Neural crest cell (in vitro differentiated cells): ENCODE measurements at regions not wholly inside any gene's neighbourhood (a gene's known extent, or its start where the extent isn't known, plus 50 kb on each side); places are given as distances from the start of the nearest gene placed in this dataset.
"Not testable (repeated sequence)": the region's sequence is repeated elsewhere in the genome, so short reads cannot be mapped to it uniquely, and the experiment has no call there.

Source experiments
- DNase-seq: peaks from one replicate; pipeline ENCODE4 v3.0.0; 2021; ENCODE audit warnings: low read depth, mixed read lengths, low spot score
- H3K27ac Mint-ChIP-seq: one replicate; pipeline ENCODE4 v1.8.0; 2021; ENCODE audit warnings: mild to moderate bottlenecking, mixed read lengths; ENCODE audit not compliant: unreplicated experiment
- H3K27me3 Mint-ChIP-seq: 2 replicates; pipeline ENCODE4 v1.8.0; 2021; ENCODE audit warnings: low read depth, mild to moderate bottlenecking, mixed read lengths
- H3K36me3 Mint-ChIP-seq: 2 replicates; pipeline ENCODE4 v1.8.0; 2021; ENCODE audit warnings: low read depth, mild to moderate bottlenecking, mixed read lengths
- H3K4me1 Mint-ChIP-seq: 2 replicates; pipeline ENCODE4 v1.8.0; 2021; ENCODE audit warnings: mixed read lengths
- H3K4me3 Mint-ChIP-seq: one replicate; pipeline ENCODE4 v1.8.0; 2021; ENCODE audit warnings: mild to moderate bottlenecking, mixed read lengths
- H3K9me3 Mint-ChIP-seq: 2 replicates; pipeline ENCODE4 v1.8.0; 2021; ENCODE audit warnings: mixed read lengths
- TF ChIP-seq, protein P1 (sequence below): fragments of 200-600 bp; sonication (generic); conservative IDR thresholded peaks from 2 replicates; pipeline ENCODE4 v1.5.0; 2021; ENCODE audit warnings: antibody characterized with exemption, mild to moderate bottlenecking

DNA sequence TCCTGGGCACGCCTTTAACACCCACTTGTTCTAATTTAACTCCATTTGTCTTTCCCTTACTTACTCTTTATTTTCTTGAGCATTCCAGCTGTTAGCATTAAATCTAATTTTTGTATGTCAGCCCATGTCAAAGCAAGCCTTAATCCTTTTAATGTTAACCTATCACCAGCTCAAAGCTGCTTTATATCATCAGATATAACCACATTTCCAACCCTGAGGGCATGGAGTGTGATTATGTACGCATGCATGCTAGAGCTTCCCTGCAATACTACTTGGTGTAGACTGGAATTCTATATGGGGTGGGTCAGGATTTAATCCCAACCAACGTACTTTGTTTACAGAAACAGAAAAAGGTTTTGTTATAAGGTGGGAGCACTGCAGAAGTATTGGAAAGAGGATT, 139.4 kb upstream of the HMGN3 start:
- Mint-ChIP-seq H3K4me1 (peaks cover 10% of the 10 kb centered on the region), H3K27ac (no peak overlapping the region), H3K36me3 (peaks cover 2% of the 10 kb centered on the region), H3K4me3 (no peak overlapping the region), H3K27me3 (no peaks in the 10 kb centered on the region), H3K9me3 (no peaks in the 10 kb centered on the region)
- TF ChIP-seq, protein P1, sequence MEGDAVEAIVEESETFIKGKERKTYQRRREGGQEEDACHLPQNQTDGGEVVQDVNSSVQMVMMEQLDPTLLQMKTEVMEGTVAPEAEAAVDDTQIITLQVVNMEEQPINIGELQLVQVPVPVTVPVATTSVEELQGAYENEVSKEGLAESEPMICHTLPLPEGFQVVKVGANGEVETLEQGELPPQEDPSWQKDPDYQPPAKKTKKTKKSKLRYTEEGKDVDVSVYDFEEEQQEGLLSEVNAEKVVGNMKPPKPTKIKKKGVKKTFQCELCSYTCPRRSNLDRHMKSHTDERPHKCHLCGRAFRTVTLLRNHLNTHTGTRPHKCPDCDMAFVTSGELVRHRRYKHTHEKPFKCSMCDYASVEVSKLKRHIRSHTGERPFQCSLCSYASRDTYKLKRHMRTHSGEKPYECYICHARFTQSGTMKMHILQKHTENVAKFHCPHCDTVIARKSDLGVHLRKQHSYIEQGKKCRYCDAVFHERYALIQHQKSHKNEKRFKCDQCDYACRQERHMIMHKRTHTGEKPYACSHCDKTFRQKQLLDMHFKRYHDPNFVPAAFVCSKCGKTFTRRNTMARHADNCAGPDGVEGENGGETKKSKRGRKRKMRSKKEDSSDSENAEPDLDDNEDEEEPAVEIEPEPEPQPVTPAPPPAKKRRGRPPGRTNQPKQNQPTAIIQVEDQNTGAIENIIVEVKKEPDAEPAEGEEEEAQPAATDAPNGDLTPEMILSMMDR: no peak
- DNase-seq: no peak

DNA sequence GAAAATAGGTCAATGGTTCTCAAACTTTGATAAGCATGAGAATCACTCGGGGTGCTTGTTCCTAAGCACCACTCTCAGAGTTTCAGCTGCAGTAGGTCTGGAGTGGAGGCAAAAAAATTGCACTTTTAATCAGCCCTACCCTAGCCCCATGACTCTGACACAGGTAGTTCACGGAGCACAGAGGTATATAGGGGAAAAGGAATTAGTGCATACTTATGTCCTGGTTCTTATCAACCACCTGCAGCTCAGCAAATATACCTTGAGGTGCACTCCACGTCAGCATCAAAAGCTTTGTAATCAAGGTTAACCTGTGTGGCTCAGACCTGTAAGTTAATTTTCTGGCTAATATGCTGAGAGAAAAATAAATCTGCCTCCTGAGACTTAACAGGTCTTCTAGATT, 138.8 kb upstream of the HMGN3 start:
- peaks cover 2% of the 10 kb centered on the region for H3K36me3 Mint-ChIP-seq
- H3K9me3 Mint-ChIP-seq: no peaks in the 10 kb centered on the region
- no peak for DNase-seq
- H3K27ac Mint-ChIP-seq: no peak overlapping the region
- TF ChIP-seq, protein P1: no peak
- no peak overlapping the region for H3K4me3 Mint-ChIP-seq
- H3K4me1 Mint-ChIP-seq: peaks cover 8% of the 10 kb centered on the region
- no peaks in the 10 kb centered on the region for H3K27me3 Mint-ChIP-seq

DNA sequence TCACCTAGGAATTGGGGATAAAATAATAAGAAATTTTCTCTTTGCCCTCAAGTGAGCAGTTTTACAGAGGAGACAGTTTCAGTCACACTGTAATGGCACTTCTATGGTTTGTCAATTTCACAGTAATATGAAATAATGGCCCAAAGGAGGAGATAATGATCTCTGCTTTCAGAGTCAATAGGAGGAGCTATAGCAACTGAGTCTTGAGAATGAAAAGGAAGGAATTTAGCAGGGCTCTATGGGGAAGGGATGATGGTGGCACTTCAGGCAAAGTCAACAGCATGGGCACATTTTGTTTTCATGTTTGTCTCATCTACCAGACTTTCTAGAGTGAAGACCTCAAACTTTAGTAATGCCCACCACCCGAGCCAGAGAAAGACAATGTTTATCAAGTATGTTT, 138.3 kb upstream of the HMGN3 start:
- no peak overlapping the region for H3K4me3 Mint-ChIP-seq
- no peak for DNase-seq
- H3K36me3 Mint-ChIP-seq: peaks cover 2% of the 10 kb centered on the region
- TF ChIP-seq, protein P1: no peak
- H3K9me3 Mint-ChIP-seq: no peaks in the 10 kb centered on the region
- H3K4me1 Mint-ChIP-seq: peaks cover 3% of the 10 kb centered on the region
- no peaks in the 10 kb centered on the region for H3K27me3 Mint-ChIP-seq
- no peak overlapping the region for H3K27ac Mint-ChIP-seq

DNA sequence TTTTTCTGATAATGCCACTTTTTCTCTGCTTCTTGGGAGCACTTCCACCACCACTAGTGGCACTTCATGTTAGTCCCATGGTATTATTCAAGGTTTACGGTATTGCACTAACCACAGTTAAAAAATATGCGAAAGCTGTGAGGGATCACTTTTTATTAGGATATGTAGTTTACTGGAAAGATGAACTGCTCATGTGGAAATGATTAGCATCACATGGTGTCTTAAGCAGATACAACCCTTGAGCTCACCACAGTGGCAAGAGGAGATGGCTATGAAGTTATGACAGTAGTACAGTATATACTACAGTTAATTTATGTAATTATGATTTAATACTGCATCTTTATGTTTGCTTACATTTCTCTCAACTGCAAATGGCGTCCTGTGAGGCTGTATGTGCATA, 134.5 kb upstream of the HMGN3 start:
- TF ChIP-seq, protein P1: no peak

DNA sequence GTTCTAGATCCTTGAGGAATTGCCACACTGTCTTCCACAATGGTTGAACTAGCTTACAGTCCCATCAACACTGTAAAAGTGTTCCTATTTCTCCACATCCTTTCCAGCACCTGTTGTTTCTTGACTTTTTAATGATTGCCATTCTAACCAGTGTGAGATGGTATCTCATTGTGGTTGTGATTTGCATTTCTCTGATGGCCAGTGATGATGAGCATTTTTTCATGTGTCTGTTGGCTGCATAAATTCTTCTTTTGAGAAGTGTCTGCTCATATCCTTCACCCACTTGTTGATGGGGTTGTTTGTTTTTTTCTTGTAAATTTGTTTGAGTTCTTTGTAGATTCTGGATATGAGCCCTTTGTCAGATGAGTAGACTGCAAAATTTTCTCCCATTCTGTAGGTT, 129.0 kb upstream of the HMGN3 start:
- H3K9me3 Mint-ChIP-seq: peaks cover 15% of the 10 kb centered on the region
- not testable (repeated sequence) for DNase-seq, H3K36me3 Mint-ChIP-seq, H3K4me3 Mint-ChIP-seq, H3K27me3 Mint-ChIP-seq, H3K4me1 Mint-ChIP-seq, H3K27ac Mint-ChIP-seq

More for the DNA sequence above, 134.5 kb upstream of the HMGN3 start:
- DNase-seq: no peak
- Mint-ChIP-seq H3K4me1 (no peaks in the 10 kb centered on the region), H3K9me3 (peaks cover 9% of the 10 kb centered on the region), H3K4me3 (no peak overlapping the region), H3K27me3 (no peaks in the 10 kb centered on the region), H3K36me3 (peaks cover 7% of the 10 kb centered on the region), H3K27ac (no peak overlapping the region)

DNA sequence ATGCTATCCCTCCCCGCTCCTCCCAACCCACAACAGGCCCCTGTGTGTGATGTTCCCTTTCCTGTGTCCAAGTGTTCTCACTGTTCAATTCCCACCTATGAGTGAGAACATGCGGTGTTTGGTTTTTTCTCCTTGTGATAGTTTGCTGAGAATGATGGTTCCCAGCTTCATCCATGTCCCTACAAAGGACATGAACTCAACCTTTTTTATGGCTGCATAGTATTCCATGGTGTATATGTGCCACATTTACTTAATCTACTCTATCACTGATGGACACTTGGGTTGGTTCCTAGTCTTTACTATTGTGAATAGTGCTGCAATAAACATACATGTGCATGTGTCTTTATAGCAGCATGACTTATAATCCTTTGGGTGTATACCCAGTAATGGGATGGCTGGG, 126.6 kb upstream of the HMGN3 start:
- not testable (repeated sequence) for H3K4me3 Mint-ChIP-seq, H3K36me3 Mint-ChIP-seq, H3K27me3 Mint-ChIP-seq, DNase-seq, H3K4me1 Mint-ChIP-seq, H3K9me3 Mint-ChIP-seq, H3K27ac Mint-ChIP-seq

DNA sequence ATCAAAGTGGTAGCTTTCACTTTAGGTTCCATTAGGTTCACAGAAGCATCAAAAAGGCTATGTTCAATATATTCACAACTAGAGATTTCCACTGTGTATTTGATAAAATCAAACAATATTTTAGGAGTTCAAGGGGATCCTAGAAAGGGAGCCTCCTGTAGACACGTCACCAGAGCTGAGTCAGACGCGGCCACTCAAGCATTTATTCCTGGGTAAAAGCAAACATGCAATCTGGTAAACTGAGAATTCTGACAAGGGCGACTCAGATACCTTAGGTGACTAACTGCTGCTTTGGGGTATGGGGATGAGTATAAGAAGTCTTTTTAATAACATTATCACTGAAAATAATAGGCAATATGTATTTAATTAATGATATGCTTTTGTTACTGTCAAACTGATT, 118.7 kb upstream of the HMGN3 start:
- Mint-ChIP-seq H3K36me3 (peaks cover 3% of the 10 kb centered on the region), H3K27me3 (no peaks in the 10 kb centered on the region), H3K4me3 (no peak overlapping the region), H3K9me3 (peaks cover 4% of the 10 kb centered on the region), H3K4me1 (no peaks in the 10 kb centered on the region), H3K27ac (no peak overlapping the region)
- DNase-seq: no peak
- TF ChIP-seq, protein P1: no peak
